Panc1 (cell line): ENCODE measurements at regions not wholly inside any gene's neighbourhood (a gene's known extent, or its start where the extent isn't known, plus 50 kb on each side); places are given as distances from the start of the nearest gene placed in this dataset.

Source experiments
- ATAC-seq: fragments of 200-7000 bp; cut with Tn5 transposase; 2 replicates; pipeline ENCODE4 v1.9.1; 2020; ENCODE audit warnings: mild to moderate bottlenecking, moderate library complexity
- BruUV-seq: library from RNA; stranded (reverse); fragments of 400-500 nt; replicated peaks from 2 replicates; lab custom pipeline; 2021; lab: Mats Ljungman, UMichigan
- CTCF ChIA-PET: fragments of 300-600 bp; sonication (Branson Sonifier 250); formaldehyde crosslinking; loops from one replicate; lab custom pipeline; 2022; ENCODE audit warnings: antibody characterized with exemption; lab: Charles Lee
- POLR2A ChIA-PET: fragments of 300-600 bp; sonication (Branson Sonifier 250); formaldehyde crosslinking; loops from one replicate; lab custom pipeline; 2022; ENCODE audit warnings: antibody characterized with exemption; lab: Charles Lee
- DNase-seq: peaks from one replicate; pipeline ENCODE4 v3.0.0-alpha.2; 2010; ENCODE audit warnings: low read depth, low spot score
- H3K27ac ChIP-seq: 2 replicates; pipeline ENCODE4 v1.5.1; 2011; ENCODE audit warnings: mild to moderate bottlenecking, low read length, inconsistent platforms
- H3K27me3 ChIP-seq: fragments of 200-500 bp; sonication (Bioruptor generic); 2 replicates; pipeline ENCODE4 v1.6.0; 2014; ENCODE audit warnings: low read length, inconsistent platforms; ENCODE audit not compliant: control insufficient read depth, insufficient read depth
- H3K36me3 ChIP-seq: fragments of 200-500 bp; sonication (Bioruptor generic); 2 replicates; pipeline ENCODE4 v1.5.1; 2014; ENCODE audit warnings: inconsistent platforms, mild to moderate bottlenecking, low read length, moderate library complexity; ENCODE audit not compliant: control insufficient read depth, insufficient read depth
- H3K4me1 ChIP-seq: 2 replicates; pipeline ENCODE4 v1.5.1; 2011; ENCODE audit warnings: inconsistent platforms, mild to moderate bottlenecking, low read length, moderate library complexity; ENCODE audit not compliant: control insufficient read depth, insufficient read depth
- H3K4me3 ChIP-seq, 2 experiments: 2 replicates each; pipeline ENCODE4 v1.5.1; 2011 to 2012; ENCODE audit warnings: low read depth in 2 of 2, low read length in 2 of 2, mild to moderate bottlenecking in 2 of 2, inconsistent platforms in 1 of 2, moderate library complexity in 1 of 2
- H3K9me3 ChIP-seq: fragments of 200-500 bp; sonication (Bioruptor generic); 2 replicates; pipeline ENCODE4 v1.5.1; 2014; ENCODE audit warnings: low read depth, mild to moderate bottlenecking, inconsistent platforms, low read length, moderate library complexity; ENCODE audit not compliant: control insufficient read depth, insufficient read depth
- POLR2AphosphoS5 ChIP-seq: IDR thresholded peaks from 2 replicates; pipeline ENCODE4 v1.6.1; 2012; ENCODE audit warnings: mild to moderate bottlenecking, low read depth, low read length, moderate library complexity
- SIN3A ChIP-seq: IDR thresholded peaks from 2 replicates; pipeline ENCODE4 v1.6.1; 2012; ENCODE audit warnings: low read depth, mild to moderate bottlenecking, low read length, moderate library complexity, borderline replicate concordance; ENCODE audit not compliant: insufficient read depth
- TCF7L2 ChIP-seq: IDR thresholded peaks from 2 replicates; pipeline ENCODE4 v1.6.1; 2011; ENCODE audit warnings: mild to moderate bottlenecking, low read depth, low read length, inconsistent platforms
- in situ Hi-C: cut with HindIII; loops from 2 replicates; pipeline ENCODE4 v1.10.0; 2016; ENCODE audit warnings: low sequenced_read_pairs, low pct_unique_long_range_greater_than_20kb
- intact Hi-C: fragments of 100-400 bp; cut with micrococcal nuclease; formaldehyde crosslinking; loops from one replicate; pipeline ENCODE4 v1.10.0; 2022; ENCODE audit not compliant: unreplicated experiment
- TF ChIP-seq, protein P1 (sequence below): fragments of 450-650 bp; IDR thresholded peaks from 2 replicates; pipeline ENCODE4 v1.5.1; 2017; ENCODE audit warnings: mild to moderate bottlenecking
- TF ChIP-seq, protein P2 (sequence below), 2 experiments: IDR thresholded peaks; 2 replicates each; pipeline ENCODE4 v1.6.1; 2011 to 2012; ENCODE audit warnings: low read depth in 2 of 2, control low read depth in 1 of 2, low read length in 1 of 2, mild to moderate bottlenecking in 1 of 2, moderate library complexity in 1 of 2; ENCODE audit not compliant: insufficient read depth in 1 of 2

DNA sequence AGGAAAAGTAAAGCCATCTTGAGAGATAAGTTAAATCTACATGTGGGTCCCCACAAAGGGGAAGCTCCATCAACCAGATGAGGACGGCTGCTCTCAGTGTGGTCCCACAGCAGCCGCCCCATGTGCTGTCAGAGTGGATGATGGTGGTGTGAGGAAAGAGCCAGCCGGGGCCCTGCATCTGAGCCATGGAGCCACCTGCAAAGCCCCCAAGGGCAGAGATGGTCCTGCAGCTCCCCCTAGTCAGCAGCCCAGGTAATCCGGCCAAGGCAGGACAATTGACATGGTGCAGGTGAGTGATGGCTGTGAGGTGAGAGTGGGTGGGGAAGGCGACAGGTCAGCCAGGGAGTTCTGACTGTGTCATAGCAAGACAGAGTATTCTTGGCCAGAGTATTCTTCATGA, 458.8 kb downstream of the ICE1 start:
- CTCF ChIA-PET, result no interaction called here
- H3K27ac ChIP-seq, result no peak overlapping the region
- intact Hi-C loops, result no loop called here
- BruUV-seq, result no TSS peak
- no peaks in the 10 kb centered on the region for H3K4me1 ChIP-seq
- H3K27me3 ChIP-seq, result peaks cover 2% of the 10 kb centered on the region; the same call in 1 of the 2 replicates
- POLR2A ChIA-PET, result no interaction called here
- H3K4me3 ChIP-seq, result no peak overlapping the region
- no peaks in the 10 kb centered on the region for H3K9me3 ChIP-seq
- in situ Hi-C loops, result no loop called here
- ATAC-seq, result no peak
- no peaks in the 10 kb centered on the region for H3K36me3 ChIP-seq
- TF ChIP-seq POLR2AphosphoS5, result no peak
- no peak for TF ChIP-seq TCF7L2
- TF ChIP-seq, protein P1, sequence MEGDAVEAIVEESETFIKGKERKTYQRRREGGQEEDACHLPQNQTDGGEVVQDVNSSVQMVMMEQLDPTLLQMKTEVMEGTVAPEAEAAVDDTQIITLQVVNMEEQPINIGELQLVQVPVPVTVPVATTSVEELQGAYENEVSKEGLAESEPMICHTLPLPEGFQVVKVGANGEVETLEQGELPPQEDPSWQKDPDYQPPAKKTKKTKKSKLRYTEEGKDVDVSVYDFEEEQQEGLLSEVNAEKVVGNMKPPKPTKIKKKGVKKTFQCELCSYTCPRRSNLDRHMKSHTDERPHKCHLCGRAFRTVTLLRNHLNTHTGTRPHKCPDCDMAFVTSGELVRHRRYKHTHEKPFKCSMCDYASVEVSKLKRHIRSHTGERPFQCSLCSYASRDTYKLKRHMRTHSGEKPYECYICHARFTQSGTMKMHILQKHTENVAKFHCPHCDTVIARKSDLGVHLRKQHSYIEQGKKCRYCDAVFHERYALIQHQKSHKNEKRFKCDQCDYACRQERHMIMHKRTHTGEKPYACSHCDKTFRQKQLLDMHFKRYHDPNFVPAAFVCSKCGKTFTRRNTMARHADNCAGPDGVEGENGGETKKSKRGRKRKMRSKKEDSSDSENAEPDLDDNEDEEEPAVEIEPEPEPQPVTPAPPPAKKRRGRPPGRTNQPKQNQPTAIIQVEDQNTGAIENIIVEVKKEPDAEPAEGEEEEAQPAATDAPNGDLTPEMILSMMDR, result no peak
- TF ChIP-seq SIN3A, result no peak
- TF ChIP-seq, protein P2, sequence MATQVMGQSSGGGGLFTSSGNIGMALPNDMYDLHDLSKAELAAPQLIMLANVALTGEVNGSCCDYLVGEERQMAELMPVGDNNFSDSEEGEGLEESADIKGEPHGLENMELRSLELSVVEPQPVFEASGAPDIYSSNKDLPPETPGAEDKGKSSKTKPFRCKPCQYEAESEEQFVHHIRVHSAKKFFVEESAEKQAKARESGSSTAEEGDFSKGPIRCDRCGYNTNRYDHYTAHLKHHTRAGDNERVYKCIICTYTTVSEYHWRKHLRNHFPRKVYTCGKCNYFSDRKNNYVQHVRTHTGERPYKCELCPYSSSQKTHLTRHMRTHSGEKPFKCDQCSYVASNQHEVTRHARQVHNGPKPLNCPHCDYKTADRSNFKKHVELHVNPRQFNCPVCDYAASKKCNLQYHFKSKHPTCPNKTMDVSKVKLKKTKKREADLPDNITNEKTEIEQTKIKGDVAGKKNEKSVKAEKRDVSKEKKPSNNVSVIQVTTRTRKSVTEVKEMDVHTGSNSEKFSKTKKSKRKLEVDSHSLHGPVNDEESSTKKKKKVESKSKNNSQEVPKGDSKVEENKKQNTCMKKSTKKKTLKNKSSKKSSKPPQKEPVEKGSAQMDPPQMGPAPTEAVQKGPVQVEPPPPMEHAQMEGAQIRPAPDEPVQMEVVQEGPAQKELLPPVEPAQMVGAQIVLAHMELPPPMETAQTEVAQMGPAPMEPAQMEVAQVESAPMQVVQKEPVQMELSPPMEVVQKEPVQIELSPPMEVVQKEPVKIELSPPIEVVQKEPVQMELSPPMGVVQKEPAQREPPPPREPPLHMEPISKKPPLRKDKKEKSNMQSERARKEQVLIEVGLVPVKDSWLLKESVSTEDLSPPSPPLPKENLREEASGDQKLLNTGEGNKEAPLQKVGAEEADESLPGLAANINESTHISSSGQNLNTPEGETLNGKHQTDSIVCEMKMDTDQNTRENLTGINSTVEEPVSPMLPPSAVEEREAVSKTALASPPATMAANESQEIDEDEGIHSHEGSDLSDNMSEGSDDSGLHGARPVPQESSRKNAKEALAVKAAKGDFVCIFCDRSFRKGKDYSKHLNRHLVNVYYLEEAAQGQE (IDR thresholded peaks at IDR 0.05; ENCODE audit: insufficient read depth in 1 of 2, low read depth in 2 of 2, low read length in 1 of 2), result no peak
- DNase-seq, result no peak

DNA sequence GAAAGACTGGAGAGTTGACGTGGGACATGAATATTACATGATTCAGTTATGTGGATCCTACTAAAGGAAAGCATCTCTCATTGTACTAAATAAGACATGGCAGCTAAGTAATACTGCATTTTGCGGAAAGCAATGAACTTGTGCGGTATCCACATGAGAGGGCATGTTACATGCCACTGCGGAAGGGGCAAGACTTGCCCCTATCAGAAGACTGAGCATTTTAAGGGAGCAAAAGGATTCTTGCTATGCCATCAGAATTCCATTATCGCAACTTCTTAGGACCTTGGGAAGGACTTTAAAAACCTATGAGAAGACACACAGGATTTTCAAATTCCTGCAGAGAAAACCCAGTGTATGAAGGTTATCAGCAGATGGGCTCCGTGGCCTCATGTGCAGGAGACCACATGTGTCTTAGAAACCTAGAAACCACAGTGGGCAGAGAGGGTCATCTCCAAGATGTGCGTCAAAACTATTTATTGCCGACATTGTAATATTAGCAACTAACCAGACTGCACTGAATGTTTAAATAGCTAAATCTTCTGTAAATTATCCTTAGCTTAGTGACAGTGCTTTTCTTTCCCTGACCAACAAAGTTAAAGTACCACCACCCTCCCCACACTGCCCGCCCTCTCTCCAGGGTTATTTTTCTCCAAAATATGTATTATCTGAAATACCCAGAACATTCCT, 457.7 kb downstream of the ICE1 start:
- ATAC-seq (no peak), DNase-seq (no peak)
- Histone ChIP-seq H3K36me3 (no peaks in the 10 kb centered on the region), H3K4me3 (no peak overlapping the region), H3K27ac (no peak overlapping the region), H3K27me3 (peaks cover 2% of the 10 kb centered on the region; the same call in 1 of the 2 replicates), H3K9me3 (no peaks in the 10 kb centered on the region), H3K4me1 (no peaks in the 10 kb centered on the region)
- intact Hi-C loops, result no loop called here
- TF ChIP-seq, protein P1, result no peak
- TF ChIP-seq TCF7L2 (no peak), SIN3A (no peak), POLR2AphosphoS5 (no peak)
- TF ChIP-seq, protein P2 (IDR thresholded peaks at IDR 0.05; ENCODE audit: insufficient read depth in 1 of 2, low read depth in 2 of 2, low read length in 1 of 2), result no peak
- BruUV-seq, result no TSS peak
- in situ Hi-C loops, result no loop called here
- ChIA-PET CTCF (no interaction called here), POLR2A (no interaction called here)
